ENCODE measurements at regions not wholly inside any gene's neighbourhood (a gene's known extent, or its start where the extent isn't known, plus 50 kb on each side); places are given as distances from the start of the nearest gene placed in this dataset.

DNA sequence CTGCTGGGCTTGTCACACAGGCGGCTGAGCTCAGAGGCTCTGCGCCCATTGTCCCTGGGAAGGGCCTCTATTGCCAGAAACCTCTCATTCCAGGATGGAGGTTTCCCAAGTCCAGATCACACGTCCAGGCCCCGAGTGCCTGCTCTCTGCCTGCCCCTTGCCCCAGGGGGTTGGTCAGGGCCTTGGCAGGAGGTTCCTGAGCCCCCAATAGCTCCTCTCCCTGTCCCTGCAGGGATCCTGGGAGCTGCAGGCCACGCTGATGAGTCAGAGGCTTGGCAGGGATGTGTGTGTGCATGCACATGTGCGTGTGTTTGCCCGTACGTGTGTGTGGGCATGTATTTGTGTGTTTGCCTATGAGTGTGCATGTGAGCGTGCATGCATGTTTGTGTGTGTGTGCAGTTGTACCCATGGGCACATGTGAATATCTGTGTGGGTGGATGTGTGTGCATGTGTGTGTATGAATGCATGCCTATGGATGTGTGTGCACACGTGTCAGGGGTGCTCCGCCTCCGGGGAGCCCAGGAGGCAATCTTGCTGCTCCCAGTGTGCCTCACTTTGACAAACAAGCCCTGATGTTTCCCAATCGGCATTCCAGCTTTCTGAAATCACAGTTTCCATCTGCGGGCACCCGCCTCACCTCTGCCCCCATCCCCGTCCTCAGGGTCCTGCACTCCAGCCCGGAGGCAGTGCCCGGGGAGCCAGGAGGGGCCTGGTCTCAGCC, 98.4 kb upstream of the GSE1 start:
- no peak overlapping the region for H3K4me3 ChIP-seq (IDR thresholded peaks at IDR 0.05; ENCODE audit: insufficient read depth, low read depth, low read length)

GRCh38 chr16:85515319-85515745, 97.8 kb upstream of the GSE1 start:
- no peaks in the 10 kb centered on the region for H3K79me2 ChIP-seq (ENCODE audit: insufficient read depth, low read depth)
- H3K9ac ChIP-seq, result no peak overlapping the region
- no peak overlapping the region for H2AFZ ChIP-seq (ENCODE audit: low read depth)
- TF ChIP-seq, protein P1, sequence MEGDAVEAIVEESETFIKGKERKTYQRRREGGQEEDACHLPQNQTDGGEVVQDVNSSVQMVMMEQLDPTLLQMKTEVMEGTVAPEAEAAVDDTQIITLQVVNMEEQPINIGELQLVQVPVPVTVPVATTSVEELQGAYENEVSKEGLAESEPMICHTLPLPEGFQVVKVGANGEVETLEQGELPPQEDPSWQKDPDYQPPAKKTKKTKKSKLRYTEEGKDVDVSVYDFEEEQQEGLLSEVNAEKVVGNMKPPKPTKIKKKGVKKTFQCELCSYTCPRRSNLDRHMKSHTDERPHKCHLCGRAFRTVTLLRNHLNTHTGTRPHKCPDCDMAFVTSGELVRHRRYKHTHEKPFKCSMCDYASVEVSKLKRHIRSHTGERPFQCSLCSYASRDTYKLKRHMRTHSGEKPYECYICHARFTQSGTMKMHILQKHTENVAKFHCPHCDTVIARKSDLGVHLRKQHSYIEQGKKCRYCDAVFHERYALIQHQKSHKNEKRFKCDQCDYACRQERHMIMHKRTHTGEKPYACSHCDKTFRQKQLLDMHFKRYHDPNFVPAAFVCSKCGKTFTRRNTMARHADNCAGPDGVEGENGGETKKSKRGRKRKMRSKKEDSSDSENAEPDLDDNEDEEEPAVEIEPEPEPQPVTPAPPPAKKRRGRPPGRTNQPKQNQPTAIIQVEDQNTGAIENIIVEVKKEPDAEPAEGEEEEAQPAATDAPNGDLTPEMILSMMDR (conservative IDR thresholded peaks at IDR 0.05; ENCODE audit: low read depth, low read length), result no peak
- H4K20me1 ChIP-seq (ENCODE audit: insufficient read depth), result no peaks in the 10 kb centered on the region
- no peak overlapping the region for H3K4me3 ChIP-seq (IDR thresholded peaks at IDR 0.05; ENCODE audit: insufficient read depth, low read depth, low read length)
- no peak overlapping the region for H3K4me2 ChIP-seq
- H3K27me3 ChIP-seq (ENCODE audit: insufficient read depth, low read depth), result peaks cover 79% of the 10 kb centered on the region
- H3K27ac ChIP-seq, result no peak overlapping the region
- H3K36me3 ChIP-seq (ENCODE audit: insufficient read depth), result no peaks in the 10 kb centered on the region
- H3K4me1 ChIP-seq (ENCODE audit: low read depth, poor library complexity, severe bottlenecking), result no peaks in the 10 kb centered on the region

More for the DNA sequence above, 98.4 kb upstream of the GSE1 start:
- Histone ChIP-seq H3K4me2 (no peak overlapping the region), H3K27me3 (ENCODE audit: insufficient read depth, low read depth) (peaks cover 84% of the 10 kb centered on the region), H3K36me3 (ENCODE audit: insufficient read depth) (no peaks in the 10 kb centered on the region), H2AFZ (ENCODE audit: low read depth) (no peak overlapping the region), H3K9ac (no peak overlapping the region), H3K4me1 (ENCODE audit: low read depth, poor library complexity, severe bottlenecking) (no peaks in the 10 kb centered on the region), H3K79me2 (ENCODE audit: insufficient read depth, low read depth) (no peaks in the 10 kb centered on the region), H3K27ac (no peak overlapping the region), H4K20me1 (ENCODE audit: insufficient read depth) (no peaks in the 10 kb centered on the region)
- TF ChIP-seq, protein P1 (conservative IDR thresholded peaks at IDR 0.05; ENCODE audit: low read depth, low read length), result no peak

- Histone ChIP-seq H3K27me3 (ENCODE audit: insufficient read depth, low read depth) (peaks cover 78% of the 10 kb centered on the region), H3K79me2 (ENCODE audit: insufficient read depth, low read depth) (no peaks in the 10 kb centered on the region), H4K20me1 (ENCODE audit: insufficient read depth) (no peaks in the 10 kb centered on the region), H3K27ac (no peak overlapping the region), H2AFZ (ENCODE audit: low read depth) (no peak overlapping the region), H3K4me1 (ENCODE audit: low read depth, poor library complexity, severe bottlenecking) (no peaks in the 10 kb centered on the region), H3K4me2 (no peak overlapping the region), H3K36me3 (ENCODE audit: insufficient read depth) (no peaks in the 10 kb centered on the region), H3K4me3 (IDR thresholded peaks at IDR 0.05; ENCODE audit: insufficient read depth, low read depth, low read length) (no peak overlapping the region), H3K9ac (no peak overlapping the region)
- TF ChIP-seq, protein P1 (conservative IDR thresholded peaks at IDR 0.05; ENCODE audit: low read depth, low read length), result no peak
Measured at GRCh38 chr16:85515830-85516397, 97.2 kb upstream of the GSE1 start.

DNA sequence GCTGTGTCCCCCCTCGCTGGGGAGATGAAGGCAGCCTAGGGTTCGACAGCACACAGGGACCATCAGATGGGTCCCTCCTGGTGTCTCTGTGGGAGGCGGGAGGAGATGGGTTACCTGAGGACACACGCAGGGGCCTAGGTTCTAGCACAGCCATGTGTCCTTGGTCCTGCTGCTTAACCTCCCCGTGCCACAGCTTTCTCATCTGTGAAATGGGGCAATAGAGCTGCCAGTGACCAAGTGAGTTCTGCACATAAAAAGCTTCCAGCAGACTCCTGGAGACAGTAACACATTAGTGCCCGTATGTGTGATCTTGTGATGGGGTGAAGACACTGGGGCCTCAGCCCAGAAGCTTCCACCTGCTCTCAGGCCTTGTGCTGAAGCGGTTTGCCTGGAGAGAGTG, 96.0 kb upstream of the GSE1 start:
- H3K4me2 ChIP-seq, result no peak overlapping the region
- H3K4me3 ChIP-seq (IDR thresholded peaks at IDR 0.05; ENCODE audit: insufficient read depth, low read depth, low read length), result no peak overlapping the region
- H3K9ac ChIP-seq, result no peak overlapping the region
- no peaks in the 10 kb centered on the region for H3K79me2 ChIP-seq (ENCODE audit: insufficient read depth, low read depth)
- no peaks in the 10 kb centered on the region for H3K4me1 ChIP-seq (ENCODE audit: low read depth, poor library complexity, severe bottlenecking)
- H4K20me1 ChIP-seq (ENCODE audit: insufficient read depth), result no peaks in the 10 kb centered on the region
- TF ChIP-seq, protein P1 (conservative IDR thresholded peaks at IDR 0.05; ENCODE audit: low read depth, low read length), result no peak
- H3K27me3 ChIP-seq (ENCODE audit: insufficient read depth, low read depth), result peaks cover 72% of the 10 kb centered on the region
- H2AFZ ChIP-seq (ENCODE audit: low read depth), result no peak overlapping the region
- H3K36me3 ChIP-seq (ENCODE audit: insufficient read depth), result no peaks in the 10 kb centered on the region
- H3K27ac ChIP-seq, result no peak overlapping the region

Data from KMS-11 (cell line).